Endothelial cell of umbilical vein (primary cell): ENCODE measurements at regions not wholly inside any gene's neighbourhood (a gene's known extent, or its start where the extent isn't known, plus 50 kb on each side); places are given as distances from the start of the nearest gene placed in this dataset.

Source experiments
- BruUV-seq: library from RNA; stranded (reverse); fragments of 400-500 nt; replicated peaks from 2 replicates; lab custom pipeline; 2021; lab: Mats Ljungman, UMichigan
- CTCF ChIA-PET: fragments of 300-600, 350-600 bp; sonication (Branson Sonifier 250); formaldehyde crosslinking; loops from one replicate; lab custom pipeline; 2021; ENCODE audit warnings: antibody characterized with exemption, inconsistent platforms; lab: Charles Lee
- POLR2A ChIA-PET: fragments of 300-600, 350-600 bp; sonication (Branson Sonifier 250); formaldehyde crosslinking; loops from one replicate; lab custom pipeline; 2021; ENCODE audit warnings: antibody characterized with exemption, inconsistent platforms; lab: Charles Lee
- DNase-seq: peaks from one replicate; pipeline ENCODE4 v3.0.0-alpha.2; 2011; ENCODE audit warnings: low read depth, low spot score
- FAIRE-seq: peaks from 2 replicates; lab custom pipeline; 2011; peaks lifted over from hg19 to GRCh38; lab: Jason Lieb, UNC
- H2AFZ ChIP-seq: 2 replicates; pipeline ENCODE4 v1.6.0; 2012; ENCODE audit warnings: low read depth, low read length, control low read depth, inconsistent platforms
- H3K27ac ChIP-seq: 2 replicates; pipeline ENCODE4 v1.5.1; 2011; ENCODE audit warnings: low read depth, mild to moderate bottlenecking, control low read depth, low read length, moderate library complexity; ENCODE audit not compliant: insufficient read depth
- H3K27me3 ChIP-seq, 2 experiments: 2 replicates each; pipeline versions ENCODE4 v1.6.0 to v1.6.1; 2011; ENCODE audit warnings: low read length in 2 of 2, mixed read lengths in 1 of 2; ENCODE audit not compliant: control insufficient read depth in 2 of 2, insufficient read depth in 2 of 2
- H3K36me3 ChIP-seq, 2 experiments: 2 replicates in 1 of 2; 3 replicates in 1 of 2; pipeline ENCODE4 v1.5.1; 2011; ENCODE audit warnings: low read length in 2 of 2, mild to moderate bottlenecking in 1 of 2, moderate library complexity in 1 of 2; ENCODE audit not compliant: control insufficient read depth in 2 of 2, insufficient read depth in 2 of 2; ENCODE audit errors: extremely low read depth in 1 of 2
- H3K4me1 ChIP-seq: 3 replicates; pipeline ENCODE4 v1.5.1; 2011; ENCODE audit warnings: mild to moderate bottlenecking, low read length; ENCODE audit not compliant: control insufficient read depth, insufficient read depth; ENCODE audit errors: extremely low read depth
- H3K4me2 ChIP-seq: 2 replicates; pipeline ENCODE4 v1.6.1; 2011; ENCODE audit warnings: low read length, control low read depth, mixed read lengths; ENCODE audit not compliant: insufficient read depth
- H3K4me3 ChIP-seq, 3 experiments: fragments of 200-600 bp in 1 of 3; sonication (generic), shearing (Covaris generic) in 1 of 3; replicated peaks in 1 of 3; 2 replicates each; pipeline ENCODE4 v1.5.1; 2011 to 2016; ENCODE audit warnings: control low read depth in 3 of 3, low read length in 3 of 3, mild to moderate bottlenecking in 2 of 3, inconsistent platforms in 1 of 3, low read depth in 1 of 3, moderate library complexity in 1 of 3; ENCODE audit not compliant: insufficient read depth in 1 of 3
- H3K79me2 ChIP-seq: 2 replicates; pipeline ENCODE4 v1.6.0; 2012; ENCODE audit warnings: low read length, inconsistent platforms; ENCODE audit not compliant: control insufficient read depth, insufficient read depth
- H3K9ac ChIP-seq: replicated peaks from 2 replicates; pipeline ENCODE3; 2011; ENCODE audit warnings: low read length, control low read depth; ENCODE audit not compliant: insufficient read depth; ENCODE audit errors: extremely low read depth
- H3K9me1 ChIP-seq: replicated peaks from 3 replicates; pipeline ENCODE4 v1.6.0; 2011; ENCODE audit warnings: mild to moderate bottlenecking, low read length; ENCODE audit not compliant: control insufficient read depth, insufficient read depth; ENCODE audit errors: extremely low read depth
- H3K9me3 ChIP-seq: replicated peaks from 2 replicates; pipeline ENCODE4 v1.5.1; 2012; ENCODE audit warnings: low read length, inconsistent platforms; ENCODE audit not compliant: control insufficient read depth, insufficient read depth
- H4K20me1 ChIP-seq: replicated peaks from 2 replicates; pipeline ENCODE3; 2011; ENCODE audit warnings: mild to moderate bottlenecking, low read length; ENCODE audit not compliant: control insufficient read depth, insufficient read depth; ENCODE audit errors: extremely low read depth
- EZH2 ChIP-seq: IDR thresholded peaks from 2 replicates; pipeline ENCODE4 v1.6.1; 2012; ENCODE audit warnings: borderline replicate concordance, low read depth, mild to moderate bottlenecking, moderate library complexity, low read length, inconsistent platforms; ENCODE audit not compliant: severe bottlenecking
- FOS ChIP-seq: IDR thresholded peaks from 2 replicates; pipeline ENCODE4 v1.6.1; 2011; ENCODE audit warnings: mild to moderate bottlenecking, low read length, moderate library complexity, borderline replicate concordance; ENCODE audit not compliant: insufficient read depth
- GATA2 ChIP-seq: IDR thresholded peaks from 2 replicates; pipeline ENCODE4 v1.7.0; 2011; ENCODE audit warnings: low read depth, mild to moderate bottlenecking, moderate library complexity, mixed read lengths, low read length; ENCODE audit not compliant: insufficient read length, insufficient read depth
- JUN ChIP-seq: IDR thresholded peaks from 2 replicates; pipeline ENCODE4 v1.6.1; 2011; ENCODE audit warnings: borderline replicate concordance, low read depth; ENCODE audit not compliant: insufficient read length, insufficient read depth
- MYC ChIP-seq: IDR thresholded peaks from one replicate; pipeline ENCODE4 v1.6.1; 2011; ENCODE audit warnings: mild to moderate bottlenecking, low read depth, low read length
- POLR2A ChIP-seq: IDR thresholded peaks from 2 replicates; pipeline ENCODE4 v1.6.1; 2012; ENCODE audit warnings: low read depth, mild to moderate bottlenecking, control low read depth, low read length
- POLR2AphosphoS5 ChIP-seq: IDR thresholded peaks from 2 replicates; pipeline ENCODE4 v1.6.1; 2012; ENCODE audit warnings: low read depth, mild to moderate bottlenecking, control low read depth, low read length, moderate library complexity; ENCODE audit not compliant: insufficient read depth
- dilution Hi-C: fragments of 300-500 bp; cut with MboI; formaldehyde crosslinking; loops from one replicate; pipeline ENCODE4 v1.15.0; 2019; ENCODE audit warnings: low sequenced_read_pairs; ENCODE audit not compliant: extremely low pct_ligation_motif_present
- intact Hi-C: fragments of 100-400 bp; cut with micrococcal nuclease; formaldehyde crosslinking; loops from one replicate; pipeline ENCODE4 v1.10.0; 2022
- TF ChIP-seq, protein P1 (sequence below): IDR thresholded peaks from 2 replicates; pipeline ENCODE4 v1.6.1; 2011; ENCODE audit not compliant: insufficient read depth, insufficient read length
- TF ChIP-seq, protein P2 (sequence below), 2 donors: IDR thresholded peaks; 1 replicate in 1 of 2; 2 replicates in 1 of 2; pipeline ENCODE4 v1.5.1; 2011; ENCODE audit warnings: low read length in 2 of 2, mild to moderate bottlenecking in 2 of 2, moderate library complexity in 2 of 2, control low read depth in 1 of 2, inconsistent platforms in 1 of 2, low read depth in 1 of 2; ENCODE audit not compliant: insufficient read depth in 1 of 2; ENCODE audit errors: extremely low read depth in 1 of 2

DNA sequence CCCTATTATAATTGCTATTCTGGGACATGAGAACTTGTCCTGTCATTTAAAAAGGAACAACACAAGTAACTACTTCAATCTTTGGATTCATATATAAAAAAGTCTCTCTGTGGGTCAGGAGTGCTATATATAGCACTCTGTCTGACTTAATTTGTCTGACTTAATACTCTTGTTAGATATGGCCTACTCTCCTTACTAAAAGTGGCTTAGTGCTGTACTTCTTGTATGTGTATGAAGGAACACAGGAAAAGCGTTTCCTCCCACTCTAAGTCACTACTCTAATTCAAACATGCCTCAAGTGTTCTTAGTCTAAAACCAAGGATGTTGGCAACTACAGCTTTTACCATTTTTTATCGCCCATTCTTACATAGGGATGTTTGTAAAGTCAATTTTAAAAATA, 255.2 kb upstream of the ROBO1 start:
- H3K9me1 ChIP-seq, result no peaks in the 10 kb centered on the region
- ChIA-PET CTCF (no interaction called here), POLR2A (no interaction called here)
- no TSS peak for BruUV-seq
- H3K36me3 ChIP-seq, result no peaks in the 10 kb centered on the region
- no peak overlapping the region for H2AFZ ChIP-seq
- TF ChIP-seq, protein P1, sequence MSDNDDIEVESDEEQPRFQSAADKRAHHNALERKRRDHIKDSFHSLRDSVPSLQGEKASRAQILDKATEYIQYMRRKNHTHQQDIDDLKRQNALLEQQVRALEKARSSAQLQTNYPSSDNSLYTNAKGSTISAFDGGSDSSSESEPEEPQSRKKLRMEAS, result no peak
- no peak for TF ChIP-seq EZH2
- TF ChIP-seq GATA2, result no peak
- TF ChIP-seq FOS, result no peak
- TF ChIP-seq POLR2A, result no peak
- no peak for TF ChIP-seq MYC
- no peak for TF ChIP-seq POLR2AphosphoS5
- TF ChIP-seq, protein P2, sequence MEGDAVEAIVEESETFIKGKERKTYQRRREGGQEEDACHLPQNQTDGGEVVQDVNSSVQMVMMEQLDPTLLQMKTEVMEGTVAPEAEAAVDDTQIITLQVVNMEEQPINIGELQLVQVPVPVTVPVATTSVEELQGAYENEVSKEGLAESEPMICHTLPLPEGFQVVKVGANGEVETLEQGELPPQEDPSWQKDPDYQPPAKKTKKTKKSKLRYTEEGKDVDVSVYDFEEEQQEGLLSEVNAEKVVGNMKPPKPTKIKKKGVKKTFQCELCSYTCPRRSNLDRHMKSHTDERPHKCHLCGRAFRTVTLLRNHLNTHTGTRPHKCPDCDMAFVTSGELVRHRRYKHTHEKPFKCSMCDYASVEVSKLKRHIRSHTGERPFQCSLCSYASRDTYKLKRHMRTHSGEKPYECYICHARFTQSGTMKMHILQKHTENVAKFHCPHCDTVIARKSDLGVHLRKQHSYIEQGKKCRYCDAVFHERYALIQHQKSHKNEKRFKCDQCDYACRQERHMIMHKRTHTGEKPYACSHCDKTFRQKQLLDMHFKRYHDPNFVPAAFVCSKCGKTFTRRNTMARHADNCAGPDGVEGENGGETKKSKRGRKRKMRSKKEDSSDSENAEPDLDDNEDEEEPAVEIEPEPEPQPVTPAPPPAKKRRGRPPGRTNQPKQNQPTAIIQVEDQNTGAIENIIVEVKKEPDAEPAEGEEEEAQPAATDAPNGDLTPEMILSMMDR (IDR thresholded peaks at IDR 0.05; ENCODE audit: extremely low read depth in 1 of 2, insufficient read depth in 1 of 2, low read depth in 1 of 2, low read length in 2 of 2), result no peak
- no peak for TF ChIP-seq JUN
- no peaks in the 10 kb centered on the region for H4K20me1 ChIP-seq
- H3K27ac ChIP-seq, result no peak overlapping the region
- no peaks in the 10 kb centered on the region for H3K9me3 ChIP-seq
- no peak overlapping the region for H3K4me3 ChIP-seq
- H3K79me2 ChIP-seq, result no peaks in the 10 kb centered on the region
- dilution Hi-C loops, result no loop called here
- no peaks in the 10 kb centered on the region for H3K27me3 ChIP-seq
- no peak for FAIRE-seq
- H3K9ac ChIP-seq, result no peak overlapping the region
- DNase-seq, result no peak
- peaks cover 11% of the 10 kb centered on the region for H3K4me1 ChIP-seq
- intact Hi-C loops, result no loop called here
- no peak overlapping the region for H3K4me2 ChIP-seq
